ENCODE measurements at regions not wholly inside any gene's neighbourhood (a gene's known extent, or its start where the extent isn't known, plus 50 kb on each side); places are given as distances from the start of the nearest gene placed in this dataset.
A peak's percentile ranks its signal among the peaks of the same experiment; 100 is the strongest.

- no peak overlapping the region for H3K27ac ChIP-seq (ENCODE audit: low read depth in 2 of 2, low read length in 2 of 2)
- intact Hi-C loops (cut with DNase I): no loop called here
- no peak for FAIRE-seq
- H3K9ac ChIP-seq (ENCODE audit: low read length in 3 of 3): no peak overlapping the region
- H3K36me3 ChIP-seq (ENCODE audit: control insufficient read depth in 2 of 3, insufficient read depth in 3 of 3, low read length in 3 of 3): no peaks in the 10 kb centered on the region
- no peaks in the 10 kb centered on the region for H3K27me3 ChIP-seq (ENCODE audit: control insufficient read depth, insufficient read depth, low read length)
- peaks cover 0 to 3% (median 0%) of the 10 kb centered on the region in 3 donors for H3K9me3 ChIP-seq (ENCODE audit: control insufficient read depth in 2 of 3, insufficient read depth in 1 of 3, low read length in 3 of 3)
- no peaks in the 10 kb centered on the region for H3K4me1 ChIP-seq (ENCODE audit: control insufficient read depth in 2 of 3, insufficient read depth in 2 of 3, low read depth in 1 of 3, low read length in 3 of 3)
- DNase-seq: no peak
- TF ChIP-seq CTCF (IDR thresholded peaks at IDR 0.05; ENCODE audit: borderline replicate concordance, extremely low read depth, insufficient read depth): no peak
- no peak overlapping the region for H3K4me3 ChIP-seq (ENCODE audit: low read length in 3 of 3)
These were observed 197.0 kb downstream of the FAT4 start for GRCh38 chr4:125511715-125512114.

GRCh38 chr4:125515016-125515415 is 200.3 kb downstream of the FAT4 start:
- no peak for DNase-seq
- no peaks in the 10 kb centered on the region for H3K27me3 ChIP-seq (ENCODE audit: control insufficient read depth, insufficient read depth, low read length)
- no peak for TF ChIP-seq CTCF (IDR thresholded peaks at IDR 0.05; ENCODE audit: borderline replicate concordance, extremely low read depth, insufficient read depth)
- no peak overlapping the region for H3K4me3 ChIP-seq (ENCODE audit: low read length in 3 of 3)
- intact Hi-C loops (cut with DNase I): no loop called here
- H3K36me3 ChIP-seq (ENCODE audit: control insufficient read depth in 2 of 3, insufficient read depth in 3 of 3, low read length in 3 of 3): no peaks in the 10 kb centered on the region
- no peak overlapping the region for H3K27ac ChIP-seq (ENCODE audit: low read depth in 2 of 2, low read length in 2 of 2)
- H3K9me3 ChIP-seq (ENCODE audit: control insufficient read depth in 2 of 3, insufficient read depth in 1 of 3, low read length in 3 of 3): peaks cover 0 to 3% (median 0%) of the 10 kb centered on the region in 3 donors
- no peak overlapping the region for H3K9ac ChIP-seq (ENCODE audit: low read length in 3 of 3)
- H3K4me1 ChIP-seq (ENCODE audit: control insufficient read depth in 2 of 3, insufficient read depth in 2 of 3, low read depth in 1 of 3, low read length in 3 of 3): peaks cover 0 to 4% (median 0%) of the 10 kb centered on the region in 3 donors
- no peak for FAIRE-seq

DNA sequence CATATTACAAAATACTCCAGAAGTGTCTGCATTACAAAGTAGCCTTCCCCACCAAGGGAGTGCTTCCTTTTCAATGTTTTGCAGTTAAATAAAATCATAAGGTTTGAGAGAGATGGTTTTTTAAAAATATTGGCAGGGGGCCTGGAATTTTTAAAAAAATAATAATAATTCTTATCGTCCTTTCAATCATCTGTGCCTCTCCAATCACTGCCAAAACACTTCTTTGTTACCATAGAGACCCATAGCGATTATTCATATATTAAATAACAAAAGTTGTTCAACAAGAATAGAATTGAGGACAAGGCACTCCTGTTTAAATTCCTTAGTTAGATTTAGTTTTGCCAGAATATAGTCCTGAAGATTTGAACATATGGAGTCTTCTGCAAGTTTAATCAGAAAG is 203.1 kb downstream of the FAT4 start:
- no peak overlapping the region for H3K4me3 ChIP-seq (ENCODE audit: low read length in 3 of 3)
- peaks cover 0 to 8% (median 0%) of the 10 kb centered on the region in 3 donors for H3K4me1 ChIP-seq (ENCODE audit: control insufficient read depth in 2 of 3, insufficient read depth in 2 of 3, low read depth in 1 of 3, low read length in 3 of 3)
- H3K27ac ChIP-seq (ENCODE audit: low read depth in 2 of 2, low read length in 2 of 2): no peak overlapping the region
- intact Hi-C loops (cut with DNase I): no loop called here
- no peaks in the 10 kb centered on the region for H3K27me3 ChIP-seq (ENCODE audit: control insufficient read depth, insufficient read depth, low read length)
- peak in 2 of 5 donors; percentile 10 to 19 for DNase-seq
- no peak for FAIRE-seq
- no peaks in the 10 kb centered on the region for H3K36me3 ChIP-seq (ENCODE audit: control insufficient read depth in 2 of 3, insufficient read depth in 3 of 3, low read length in 3 of 3)
- H3K9me3 ChIP-seq (ENCODE audit: control insufficient read depth in 2 of 3, insufficient read depth in 1 of 3, low read length in 3 of 3): peaks cover 0 to 3% (median 0%) of the 10 kb centered on the region in 3 donors
- TF ChIP-seq CTCF (IDR thresholded peaks at IDR 0.05; ENCODE audit: borderline replicate concordance, extremely low read depth, insufficient read depth): no peak
- H3K9ac ChIP-seq (ENCODE audit: low read length in 3 of 3): no peak overlapping the region

DNA sequence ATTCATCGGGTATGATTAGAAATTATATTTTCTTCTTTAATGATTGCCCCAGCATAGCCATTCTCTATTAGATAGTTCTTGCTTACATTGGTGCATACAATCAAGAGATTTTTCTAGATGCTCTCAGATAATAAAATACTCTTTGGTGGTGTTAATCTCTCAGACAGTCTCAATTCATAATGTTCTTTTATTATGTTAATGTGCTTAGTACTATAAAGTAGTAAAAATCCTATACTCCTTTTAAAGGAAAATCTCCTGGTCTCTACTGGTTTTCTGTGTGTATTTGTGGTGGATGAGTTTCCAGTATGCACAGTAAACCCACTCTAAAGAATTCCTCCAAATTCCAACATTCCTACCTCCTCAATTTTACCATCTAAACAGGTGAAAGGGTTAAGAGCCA is 203.5 kb downstream of the FAT4 start:
- no peak overlapping the region for H3K9ac ChIP-seq (ENCODE audit: low read length in 3 of 3)

More for the DNA sequence above, 203.5 kb downstream of the FAT4 start:
- FAIRE-seq (no peak), DNase-seq (peak in 1 of 5 donors; percentile 2)
- H3K27ac ChIP-seq (ENCODE audit: low read depth in 2 of 2, low read length in 2 of 2): no peak overlapping the region
- H3K36me3 ChIP-seq (ENCODE audit: control insufficient read depth in 2 of 3, insufficient read depth in 3 of 3, low read length in 3 of 3): no peaks in the 10 kb centered on the region
- no peaks in the 10 kb centered on the region for H3K27me3 ChIP-seq (ENCODE audit: control insufficient read depth, insufficient read depth, low read length)
- peaks cover 0 to 3% (median 0%) of the 10 kb centered on the region in 3 donors for H3K9me3 ChIP-seq (ENCODE audit: control insufficient read depth in 2 of 3, insufficient read depth in 1 of 3, low read length in 3 of 3)
- peaks cover 0 to 8% (median 0%) of the 10 kb centered on the region in 3 donors for H3K4me1 ChIP-seq (ENCODE audit: control insufficient read depth in 2 of 3, insufficient read depth in 2 of 3, low read depth in 1 of 3, low read length in 3 of 3)
- intact Hi-C loops (cut with DNase I): no loop called here
- no peak for TF ChIP-seq CTCF (IDR thresholded peaks at IDR 0.05; ENCODE audit: borderline replicate concordance, extremely low read depth, insufficient read depth)
- peak overlapping the region in 1 of 3 donors; percentile 29 for H3K4me3 ChIP-seq (ENCODE audit: low read length in 3 of 3)

Data from kidney (tissue), 13 donors.